Smooth muscle cell (in vitro differentiated cells): ENCODE measurements at regions not wholly inside any gene's neighbourhood (a gene's known extent, or its start where the extent isn't known, plus 50 kb on each side); places are given as distances from the start of the nearest gene placed in this dataset.

Source experiments
- DNase-seq: peaks from one replicate; lab custom pipeline; 2025; ENCODE audit not compliant: unreplicated experiment; lab: John Stamatoyannopoulos, UW
- H2AFZ ChIP-seq: fragments of 200-600 bp; sonication (generic); 2 replicates; pipeline ENCODE4 v1.6.0; 2016; ENCODE audit warnings: antibody characterized with exemption, low read depth, mild to moderate bottlenecking
- H3F3A ChIP-seq: fragments of 200-600 bp; sonication (generic); 2 replicates; pipeline ENCODE4 v1.6.0; 2017; ENCODE audit warnings: antibody characterized with exemption, low read depth
- H3K27ac ChIP-seq: fragments of 200-600 bp; sonication (generic); 2 replicates; pipeline ENCODE4 v1.5.1; 2016; ENCODE audit warnings: low read depth, mild to moderate bottlenecking
- H3K27me3 ChIP-seq: fragments of 200-600 bp; sonication (generic); 2 replicates; pipeline ENCODE4 v1.6.1; 2016; ENCODE audit warnings: low read depth, mild to moderate bottlenecking
- H3K36me3 ChIP-seq: fragments of 200-600 bp; sonication (generic); 2 replicates; pipeline ENCODE4 v1.5.1; 2016; ENCODE audit warnings: low read depth
- H3K4me1 ChIP-seq: fragments of 200-600 bp; sonication (generic); 2 replicates; pipeline ENCODE4 v1.5.1; 2016; ENCODE audit warnings: low read depth
- H3K4me2 ChIP-seq: fragments of 200-600 bp; sonication (generic); 2 replicates; pipeline ENCODE4 v1.6.0; 2016; ENCODE audit warnings: mild to moderate bottlenecking
- H3K4me3 ChIP-seq: fragments of 200-600 bp; sonication (generic); 2 replicates; pipeline ENCODE4 v1.5.1; 2016; ENCODE audit warnings: mild to moderate bottlenecking
- H3K79me2 ChIP-seq: fragments of 200-600 bp; sonication (generic); 2 replicates; pipeline ENCODE4 v1.6.0; 2016; ENCODE audit warnings: low read depth, mild to moderate bottlenecking
- H3K9ac ChIP-seq: fragments of 200-600 bp; sonication (generic); 2 replicates; pipeline ENCODE4 v1.6.0; 2016; ENCODE audit warnings: low read depth
- H3K9me3 ChIP-seq: fragments of 200-600 bp; sonication (generic); replicated peaks from 2 replicates; pipeline ENCODE4 v1.5.1; 2016; ENCODE audit warnings: low read depth
- H4K20me1 ChIP-seq: fragments of 200-600 bp; sonication (generic); 2 replicates; pipeline ENCODE4 v1.6.0; 2016; ENCODE audit warnings: low read depth
- WGBS: methylation state at CpG from one replicate; pipeline ENCODE4 v1.1.7; 2016; ENCODE audit warnings: low lambda C conversion rate; 5-methylcytosine and 5-hydroxymethylcytosine counted together
- TF ChIP-seq, protein P1 (sequence below): fragments of 200-600 bp; sonication (generic); IDR thresholded peaks from 2 replicates; pipeline ENCODE4 v1.5.1; 2017; ENCODE audit warnings: borderline replicate concordance, mild to moderate bottlenecking, antibody characterized with exemption; ENCODE audit not compliant: insufficient read depth, poor library complexity, severe bottlenecking

DNA sequence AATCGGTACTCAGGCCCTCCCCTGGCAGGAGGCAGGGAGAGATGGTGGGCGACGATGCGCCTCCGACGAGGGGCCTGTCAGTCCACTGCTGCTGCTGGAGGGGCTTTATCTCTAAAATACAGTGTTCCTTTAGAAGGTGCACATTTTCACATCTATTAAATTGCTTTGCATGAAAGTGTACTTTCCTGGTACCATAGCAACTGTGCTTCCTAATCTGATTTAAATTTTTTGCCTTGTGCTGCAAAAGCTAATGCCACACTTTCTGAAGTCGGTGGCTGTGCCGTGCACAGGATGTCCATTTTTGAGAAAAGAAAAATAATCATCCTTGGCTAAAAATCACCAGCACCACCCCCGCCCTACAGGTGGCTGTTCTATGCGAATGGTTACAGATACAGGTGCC, 262.0 kb upstream of the CDH4 start:
- no peaks in the 10 kb centered on the region for H3K27me3 ChIP-seq
- H3K4me3 ChIP-seq = no peak overlapping the region
- no peaks in the 10 kb centered on the region for H4K20me1 ChIP-seq
- no peaks in the 10 kb centered on the region for H3K4me1 ChIP-seq
- no peak overlapping the region for H2AFZ ChIP-seq
- no peaks in the 10 kb centered on the region for H3F3A ChIP-seq
- 90% methylated on average over 10 of the region's 10 CpGs for WGBS
- no peak overlapping the region for H3K9ac ChIP-seq
- no peaks in the 10 kb centered on the region for H3K36me3 ChIP-seq
- H3K9me3 ChIP-seq = no peaks in the 10 kb centered on the region
- H3K79me2 ChIP-seq = no peaks in the 10 kb centered on the region
- no peak overlapping the region for H3K4me2 ChIP-seq
- no peak for DNase-seq
- H3K27ac ChIP-seq = no peak overlapping the region
- TF ChIP-seq, protein P1, sequence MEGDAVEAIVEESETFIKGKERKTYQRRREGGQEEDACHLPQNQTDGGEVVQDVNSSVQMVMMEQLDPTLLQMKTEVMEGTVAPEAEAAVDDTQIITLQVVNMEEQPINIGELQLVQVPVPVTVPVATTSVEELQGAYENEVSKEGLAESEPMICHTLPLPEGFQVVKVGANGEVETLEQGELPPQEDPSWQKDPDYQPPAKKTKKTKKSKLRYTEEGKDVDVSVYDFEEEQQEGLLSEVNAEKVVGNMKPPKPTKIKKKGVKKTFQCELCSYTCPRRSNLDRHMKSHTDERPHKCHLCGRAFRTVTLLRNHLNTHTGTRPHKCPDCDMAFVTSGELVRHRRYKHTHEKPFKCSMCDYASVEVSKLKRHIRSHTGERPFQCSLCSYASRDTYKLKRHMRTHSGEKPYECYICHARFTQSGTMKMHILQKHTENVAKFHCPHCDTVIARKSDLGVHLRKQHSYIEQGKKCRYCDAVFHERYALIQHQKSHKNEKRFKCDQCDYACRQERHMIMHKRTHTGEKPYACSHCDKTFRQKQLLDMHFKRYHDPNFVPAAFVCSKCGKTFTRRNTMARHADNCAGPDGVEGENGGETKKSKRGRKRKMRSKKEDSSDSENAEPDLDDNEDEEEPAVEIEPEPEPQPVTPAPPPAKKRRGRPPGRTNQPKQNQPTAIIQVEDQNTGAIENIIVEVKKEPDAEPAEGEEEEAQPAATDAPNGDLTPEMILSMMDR = no peak

DNA sequence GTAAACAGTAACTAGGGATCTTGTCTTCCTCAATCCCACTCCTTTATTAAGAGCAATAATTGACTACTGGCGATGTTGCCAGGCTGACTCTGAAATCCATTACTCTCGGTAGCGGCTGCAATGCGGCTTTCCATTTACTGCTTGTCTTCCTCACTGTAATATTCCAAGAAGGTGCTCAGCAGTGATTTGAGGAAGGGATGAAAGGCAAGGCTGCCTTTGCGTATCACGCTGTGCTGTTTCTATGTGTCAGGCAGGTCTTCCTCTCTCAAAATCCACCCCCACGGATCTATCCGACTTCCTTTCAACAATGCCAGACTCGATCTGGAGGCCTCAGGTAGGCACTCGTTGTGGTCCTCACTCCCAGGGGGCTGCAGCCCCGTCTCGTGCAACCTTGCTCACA, 261.4 kb upstream of the CDH4 start:
- no peak overlapping the region for H3K4me3 ChIP-seq
- no peak overlapping the region for H3K4me2 ChIP-seq
- H3K79me2 ChIP-seq = no peaks in the 10 kb centered on the region
- 90% methylated on average over 12 of the region's 12 CpGs for WGBS
- H4K20me1 ChIP-seq = no peaks in the 10 kb centered on the region
- no peaks in the 10 kb centered on the region for H3F3A ChIP-seq
- TF ChIP-seq, protein P1 = no peak
- no peaks in the 10 kb centered on the region for H3K4me1 ChIP-seq
- no peak for DNase-seq
- no peaks in the 10 kb centered on the region for H3K27me3 ChIP-seq
- no peak overlapping the region for H3K27ac ChIP-seq
- no peaks in the 10 kb centered on the region for H3K36me3 ChIP-seq
- H3K9me3 ChIP-seq = no peaks in the 10 kb centered on the region
- H2AFZ ChIP-seq = no peak overlapping the region
- no peak overlapping the region for H3K9ac ChIP-seq

DNA sequence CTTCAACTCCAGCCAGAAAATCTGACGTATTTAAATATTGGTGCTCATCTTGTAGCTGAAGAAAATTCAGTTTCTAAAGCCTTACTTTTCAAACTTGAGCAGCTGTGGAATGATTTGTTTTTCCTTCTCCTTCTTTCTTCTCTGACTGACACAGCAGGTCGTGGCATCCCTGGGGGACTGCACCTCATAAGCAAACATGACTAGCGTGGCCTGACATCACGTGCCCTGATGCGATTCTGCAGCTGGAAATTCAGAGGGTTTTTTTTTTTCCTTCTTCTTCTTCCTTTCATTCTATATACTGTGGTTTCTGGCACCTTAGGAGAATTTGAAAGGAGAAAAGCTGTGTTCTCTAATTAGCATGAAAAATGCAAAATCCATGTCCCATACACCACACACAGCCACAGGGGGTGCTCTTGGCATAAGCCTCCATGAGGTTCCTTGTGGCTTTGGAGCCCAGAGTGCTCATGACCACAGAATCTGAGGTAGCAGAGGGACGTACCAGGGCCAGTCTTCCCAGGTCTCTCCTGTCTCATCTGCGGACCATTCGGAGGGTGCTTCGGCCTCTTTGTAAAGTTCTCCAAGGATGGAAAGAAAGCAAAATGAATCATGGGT, 258.5 kb upstream of the CDH4 start:
- DNase-seq = no peak
- no peaks in the 10 kb centered on the region for H3F3A ChIP-seq

More for the DNA sequence above, 258.5 kb upstream of the CDH4 start:
- H3K9me3 ChIP-seq = no peaks in the 10 kb centered on the region
- H3K4me2 ChIP-seq = no peak overlapping the region
- H3K4me3 ChIP-seq = no peak overlapping the region
- peaks cover 18% of the 10 kb centered on the region for H3K27me3 ChIP-seq
- H4K20me1 ChIP-seq = no peaks in the 10 kb centered on the region
- TF ChIP-seq, protein P1 = no peak
- H3K36me3 ChIP-seq = no peaks in the 10 kb centered on the region
- no peak overlapping the region for H3K27ac ChIP-seq
- no peak overlapping the region for H2AFZ ChIP-seq
- no peaks in the 10 kb centered on the region for H3K4me1 ChIP-seq
- WGBS = 79% methylated on average over 9 of the region's 9 CpGs
- H3K9ac ChIP-seq = no peak overlapping the region
- no peaks in the 10 kb centered on the region for H3K79me2 ChIP-seq
